GM12878 (cell line): ENCODE measurements at regions not wholly inside any gene's neighbourhood (a gene's known extent, or its start where the extent isn't known, plus 50 kb on each side); places are given as distances from the start of the nearest gene placed in this dataset.
"Not testable (repeated sequence)": the region's sequence is repeated elsewhere in the genome, so short reads cannot be mapped to it uniquely, and the experiment has no call there.

Experiments used
- ATAC-seq: fragments of 200-7000 bp; cut with Tn5 transposase; 3 replicates; pipeline ENCODE4 v1.9.1; 2020; ENCODE audit warnings: mild to moderate bottlenecking, moderate library complexity
- BruUV-seq: library from RNA; stranded (reverse); fragments of 400-500 nt; replicated peaks from 2 replicates; lab custom pipeline; 2021; lab: Mats Ljungman, UMichigan
- CTCF ChIA-PET: fragments of 300-600 bp; sonication (Branson Sonifier 250); formaldehyde crosslinking; extraction: SDS; loops from one replicate; lab custom pipeline; 2021; ENCODE audit warnings: inconsistent platforms; lab: Yijun Ruan, JAX
- POLR2A ChIA-PET: fragments of 350-600 bp; formaldehyde crosslinking; extraction: SDS; loops from one replicate; lab custom pipeline; 2021; ENCODE audit warnings: inconsistent platforms; lab: Charles Lee
- RAD21 ChIA-PET: fragments of 300-600 bp; sonication (Branson Sonifier 250); formaldehyde crosslinking; loops from one replicate; lab custom pipeline; 2023; ENCODE audit warnings: antibody characterized with exemption; ENCODE audit not compliant: unreplicated experiment; lab: Charles Lee
- SMC1A ChIA-PET: fragments of 300-600 bp; sonication (Branson Sonifier 250); formaldehyde crosslinking; loops from one replicate; lab custom pipeline; 2023; ENCODE audit not compliant: unreplicated experiment, uncharacterized antibody; lab: Charles Lee
- DNase-seq: peaks from one replicate; pipeline ENCODE4 v3.0.0-alpha.2; 2011; ENCODE audit warnings: low read depth, low spot score
- FAIRE-seq: peaks from 3 replicates; lab custom pipeline; 2011; peaks lifted over from hg19 to GRCh38; lab: Jason Lieb, UNC
- H2AFZ ChIP-seq: 2 replicates; pipeline ENCODE4 v1.6.0; 2011; ENCODE audit warnings: low read depth, low read length, control low read depth; ENCODE audit not compliant: control insufficient read depth
- H3K27ac ChIP-seq: 2 replicates; pipeline ENCODE4 v1.5.1; 2011; ENCODE audit warnings: control low read depth; ENCODE audit not compliant: control insufficient read depth, insufficient read depth
- H3K27me3 ChIP-seq, 2 experiments: replicated peaks in 1 of 2; 2 replicates each; pipeline versions ENCODE4 v1.6.0 to v1.6.1; 2011; ENCODE audit warnings: low read length in 1 of 2; ENCODE audit not compliant: control insufficient read depth in 2 of 2, insufficient read depth in 2 of 2
- H3K36me3 ChIP-seq, 2 experiments: 2 replicates each; pipeline ENCODE4 v1.5.1; 2011; ENCODE audit warnings: low read length in 1 of 2; ENCODE audit not compliant: control insufficient read depth in 2 of 2, insufficient read depth in 2 of 2
- H3K4me1 ChIP-seq: 2 replicates; pipeline ENCODE4 v1.6.1; 2011; ENCODE audit warnings: mild to moderate bottlenecking, low read length, moderate library complexity, mixed read lengths; ENCODE audit not compliant: control insufficient read depth, insufficient read depth
- H3K4me2 ChIP-seq: 2 replicates; pipeline ENCODE4 v1.6.0; 2011; ENCODE audit warnings: control low read depth; ENCODE audit not compliant: control insufficient read depth, insufficient read depth
- H3K4me3 ChIP-seq: fragments of 200-600 bp; sonication (generic); 2 replicates; pipeline ENCODE4 v1.5.1; 2016
- H3K79me2 ChIP-seq: 2 replicates; pipeline ENCODE4 v1.6.0; 2011; ENCODE audit warnings: low read length; ENCODE audit not compliant: control insufficient read depth, insufficient read depth
- H3K9ac ChIP-seq: 2 replicates; pipeline ENCODE4 v1.8.0; 2011; ENCODE audit warnings: low read length, control low read depth, mixed read lengths; ENCODE audit not compliant: control insufficient read depth, insufficient read depth
- H3K9me3 ChIP-seq: replicated peaks from 3 replicates; pipeline ENCODE4 v1.5.1; 2011; ENCODE audit warnings: mild to moderate bottlenecking, low read length; ENCODE audit not compliant: control insufficient read depth, insufficient read depth
- H4K20me1 ChIP-seq: 2 replicates; pipeline ENCODE4 v1.6.0; 2011; ENCODE audit not compliant: control insufficient read depth, insufficient read depth
- BMI1 ChIP-seq: fragments of 450-650 bp; IDR thresholded peaks from 2 replicates; pipeline ENCODE4 v1.6.1; 2016; ENCODE audit warnings: mild to moderate bottlenecking, moderate library complexity, borderline replicate concordance
- HDAC6 ChIP-seq: fragments of 200-600 bp; sonication (generic); IDR thresholded peaks from one replicate; pipeline ENCODE4 v1.8.0; 2017; ENCODE audit warnings: antibody characterized with exemption; ENCODE audit not compliant: unreplicated experiment
- NRF1 ChIP-seq: conservative IDR thresholded peaks from 2 replicates; pipeline ENCODE4 v1.6.1; 2011; ENCODE audit warnings: mild to moderate bottlenecking, low read depth, low read length, improper control_type of control experiment
- RB1 ChIP-seq: fragments of 450-650 bp; formaldehyde crosslinking; IDR thresholded peaks from 2 replicates; pipeline ENCODE4 v1.6.1; 2017; ENCODE audit warnings: mild to moderate bottlenecking, borderline replicate concordance
- WGBS: methylation state at CpG from one replicate; pipeline ENCODE4 v1.1.6; 2016; ENCODE audit warnings: low lambda C conversion rate; ENCODE audit not compliant: insufficient replicate concordance, insufficient coverage; ENCODE audit errors: missing lambda C conversion rate; 5-methylcytosine and 5-hydroxymethylcytosine counted together
- in situ Hi-C: fragments of 300-500 bp; cut with MboI; formaldehyde crosslinking; loops from 9 replicates; pipeline ENCODE4 v1.14.3; 2018; ENCODE audit warnings: mixed read lengths
- intact Hi-C: fragments of 100-400 bp; cut with micrococcal nuclease; formaldehyde crosslinking; loops from one replicate; pipeline ENCODE4 v1.14.2; 2022; ENCODE audit not compliant: unreplicated experiment
- TF ChIP-seq, protein P1 (sequence below): fragments of 450-650 bp; IDR thresholded peaks from 2 replicates; pipeline ENCODE4 v1.6.1; 2016; ENCODE audit warnings: mild to moderate bottlenecking

DNA sequence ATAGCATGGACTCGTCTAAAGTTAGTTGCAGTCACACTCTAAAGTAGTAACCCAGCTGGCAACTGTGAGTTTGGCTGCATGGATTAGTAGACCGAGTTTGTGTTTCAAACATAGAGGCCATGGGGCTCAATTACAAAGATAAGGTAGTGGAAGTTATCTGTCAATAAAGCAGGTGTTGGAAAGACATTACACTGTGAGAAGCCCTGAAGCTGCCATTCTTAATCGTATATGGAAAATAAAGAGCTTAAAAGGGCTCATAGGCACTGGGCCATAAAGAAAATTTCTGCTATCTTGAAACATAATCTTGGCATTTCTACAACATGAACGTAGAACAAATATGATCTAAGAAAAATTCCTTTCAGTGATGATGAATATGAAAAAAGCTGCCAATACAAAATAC is 837.7 kb downstream of the REEP3 start (continued):
- TF ChIP-seq BMI1: no peak
- no peak for TF ChIP-seq HDAC6
- no peak for TF ChIP-seq RB1
- TF ChIP-seq, all 136 proteins: peak for 0

DNA sequence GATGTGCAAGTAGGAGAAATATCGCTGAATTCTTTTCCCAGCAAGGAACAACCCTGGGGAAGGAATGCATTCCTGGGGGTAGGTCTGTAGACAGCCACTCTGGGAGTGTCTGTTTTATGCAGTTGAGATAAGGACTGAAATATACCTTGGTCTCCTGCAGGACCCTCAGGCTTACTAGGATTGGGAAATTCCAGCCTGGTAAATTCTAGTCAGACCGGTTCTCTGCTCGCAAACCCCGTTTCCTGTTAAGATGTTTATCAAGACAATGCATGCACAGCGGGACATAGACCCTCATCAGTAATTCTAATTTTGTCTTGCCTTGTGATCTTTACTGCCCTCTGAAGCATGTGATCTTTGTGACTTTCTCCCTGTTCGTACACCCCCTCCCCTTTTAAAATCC is 839.0 kb downstream of the REEP3 start:
- SMC1A ChIA-PET, H3K9ac ChIP-seq, H3K27me3 ChIP-seq, intact Hi-C loops, H3K9me3 ChIP-seq, H3K36me3 ChIP-seq, in situ Hi-C loops, H3K4me2 ChIP-seq, H2AFZ ChIP-seq, RAD21 ChIA-PET, POLR2A ChIA-PET, H3K79me2 ChIP-seq, FAIRE-seq, H3K4me1 ChIP-seq, DNase-seq, ATAC-seq, H3K27ac ChIP-seq, H4K20me1 ChIP-seq, H3K4me3 ChIP-seq, BruUV-seq: not testable (repeated sequence)
- CTCF ChIA-PET: interaction anchor here (0.6 kb wide), 1 partner anchor 32 kb away, joined by 4 read pairs; no protein-coding TSS in a partner anchor
- 71% methylated on average over 6 of the region's 6 CpGs for WGBS

DNA sequence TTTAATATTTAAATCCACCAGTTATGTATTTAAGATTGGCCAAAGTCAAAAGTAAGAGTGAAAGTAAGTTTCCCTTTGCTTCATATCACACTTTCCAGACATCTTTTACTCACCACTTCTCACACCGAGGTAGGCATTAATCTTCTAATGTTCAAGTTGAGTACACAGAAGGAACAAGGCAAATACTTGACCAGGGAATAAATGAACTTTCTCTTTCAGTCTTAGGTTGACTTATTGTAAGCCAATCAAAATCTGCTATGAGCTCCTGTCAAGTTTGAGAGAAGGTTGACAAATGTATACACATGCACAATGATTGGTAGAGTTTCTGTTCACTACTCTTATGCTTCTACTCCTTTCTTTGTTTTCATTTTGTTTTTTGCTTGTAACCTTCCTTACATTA is 842.5 kb downstream of the REEP3 start:
- ChIA-PET RAD21 (no interaction called here), POLR2A (no interaction called here)
- FAIRE-seq (no peak), DNase-seq (no peak)
- H3K36me3 ChIP-seq: no peaks in the 10 kb centered on the region
- no peaks in the 10 kb centered on the region for H3K9me3 ChIP-seq
- no peaks in the 10 kb centered on the region for H3K79me2 ChIP-seq
- H3K4me1 ChIP-seq: no peaks in the 10 kb centered on the region
- intact Hi-C loops (no loop called here), in situ Hi-C loops (no loop called here)
- H4K20me1 ChIP-seq: no peaks in the 10 kb centered on the region
- no peak overlapping the region for H2AFZ ChIP-seq
- H3K27me3 ChIP-seq: no peaks in the 10 kb centered on the region
- no TSS peak for BruUV-seq
- no peak for TF ChIP-seq NRF1
- TF ChIP-seq, protein P1, sequence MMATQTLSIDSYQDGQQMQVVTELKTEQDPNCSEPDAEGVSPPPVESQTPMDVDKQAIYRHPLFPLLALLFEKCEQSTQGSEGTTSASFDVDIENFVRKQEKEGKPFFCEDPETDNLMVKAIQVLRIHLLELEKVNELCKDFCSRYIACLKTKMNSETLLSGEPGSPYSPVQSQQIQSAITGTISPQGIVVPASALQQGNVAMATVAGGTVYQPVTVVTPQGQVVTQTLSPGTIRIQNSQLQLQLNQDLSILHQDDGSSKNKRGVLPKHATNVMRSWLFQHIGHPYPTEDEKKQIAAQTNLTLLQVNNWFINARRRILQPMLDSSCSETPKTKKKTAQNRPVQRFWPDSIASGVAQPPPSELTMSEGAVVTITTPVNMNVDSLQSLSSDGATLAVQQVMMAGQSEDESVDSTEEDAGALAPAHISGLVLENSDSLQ: 0 out of 2 replicates have a peak, but pooled peaks have one; percentile 15
- TF ChIP-seq, all 136 proteins: peak for 1
- WGBS: 0% methylated on average over 1 of the region's 1 CpG
- CTCF ChIA-PET: no interaction called here
- Histone ChIP-seq H3K4me2 (no peak overlapping the region), H3K9ac (no peak overlapping the region), H3K4me3 (no peak overlapping the region), H3K27ac (no peak overlapping the region)
- SMC1A ChIA-PET: interaction anchor here (0.7 to 1.5 kb wide), 2 partner anchors 22 to 151 kb away, joined by 3 read pairs; no protein-coding TSS in a partner anchor
- peak; percentile 73 for ATAC-seq
